DND-41 (cell line): ENCODE measurements at regions not wholly inside any gene's neighbourhood (a gene's known extent, or its start where the extent isn't known, plus 50 kb on each side); places are given as distances from the start of the nearest gene placed in this dataset.

Experiments used
- ATAC-seq: fragments of 200-7000 bp; cut with Tn5 transposase; 3 replicates; pipeline ENCODE4 v1.9.1; 2021; ENCODE audit warnings: low read depth; ENCODE audit not compliant: insufficient read depth
- DNase-seq: peaks from one replicate; pipeline ENCODE4 v3.0.0-alpha.2; 2020
- H2AFZ ChIP-seq: 2 replicates; pipeline ENCODE4 v1.6.0; 2012; ENCODE audit warnings: low read depth, low read length
- H3K27ac ChIP-seq: 2 replicates; pipeline ENCODE4 v1.5.1; 2012; ENCODE audit warnings: low read length, inconsistent platforms
- H3K27me3 ChIP-seq: fragments of 200-600 bp; sonication (generic); 2 replicates; pipeline ENCODE4 v1.6.0; 2012; ENCODE audit warnings: low read length, mild to moderate bottlenecking, inconsistent platforms; ENCODE audit not compliant: insufficient read depth, poor library complexity
- H3K36me3 ChIP-seq: 2 replicates; pipeline ENCODE4 v1.5.1; 2012; ENCODE audit warnings: low read length, inconsistent platforms; ENCODE audit not compliant: insufficient read depth
- H3K4me1 ChIP-seq: 2 replicates; pipeline ENCODE4 v1.5.1; 2012; ENCODE audit warnings: mild to moderate bottlenecking, low read length; ENCODE audit not compliant: insufficient read depth
- H3K4me2 ChIP-seq: 2 replicates; pipeline ENCODE4 v1.6.0; 2012; ENCODE audit warnings: mild to moderate bottlenecking, moderate library complexity, low read length, inconsistent platforms; ENCODE audit not compliant: insufficient read depth
- H3K4me3 ChIP-seq, 2 experiments: fragments of 200-600 bp in 1 of 2; shearing (Covaris generic) in 1 of 2; 2 replicates each; pipeline ENCODE4 v1.5.1; 2012 to 2016; ENCODE audit warnings: inconsistent platforms in 2 of 2, low read length in 2 of 2, mild to moderate bottlenecking in 2 of 2, low read depth in 1 of 2, moderate library complexity in 1 of 2
- H3K79me2 ChIP-seq: 2 replicates; pipeline ENCODE4 v1.6.0; 2012; ENCODE audit warnings: low read length, inconsistent platforms; ENCODE audit not compliant: insufficient read depth
- H3K9ac ChIP-seq: 2 replicates; pipeline ENCODE4 v1.6.0; 2012; ENCODE audit warnings: low read depth, mild to moderate bottlenecking, inconsistent platforms, low read length, moderate library complexity
- H3K9me3 ChIP-seq: 2 replicates; pipeline ENCODE4 v1.5.1; 2012; ENCODE audit warnings: low read length, moderate library complexity, mild to moderate bottlenecking, inconsistent platforms; ENCODE audit not compliant: insufficient read depth, severe bottlenecking
- H4K20me1 ChIP-seq: 2 replicates; pipeline ENCODE4 v1.6.0; 2012; ENCODE audit warnings: low read length; ENCODE audit not compliant: insufficient read depth
- CTCF ChIP-seq: IDR thresholded peaks from 2 replicates; pipeline ENCODE4 v1.5.1; 2012; ENCODE audit warnings: borderline replicate concordance, low read length, moderate library complexity, mild to moderate bottlenecking; ENCODE audit not compliant: poor library complexity, severe bottlenecking; ENCODE audit errors: extremely low read depth
- EZH2 ChIP-seq: IDR thresholded peaks from 3 replicates; pipeline ENCODE4 v1.6.1; 2012; ENCODE audit warnings: borderline replicate concordance, low read depth, mild to moderate bottlenecking, moderate library complexity, low read length, inconsistent platforms; ENCODE audit not compliant: severe bottlenecking

GRCh38 chr16:29321585-29321984 lies 84.9 kb downstream of the NPIPB11 start:
- H3K4me3 ChIP-seq = no peak overlapping the region
- H3K9ac ChIP-seq = no peak overlapping the region
- no peak overlapping the region for H3K4me2 ChIP-seq
- no peak overlapping the region for H2AFZ ChIP-seq
- no peak for DNase-seq
- H3K27me3 ChIP-seq = no peaks in the 10 kb centered on the region
- H3K4me1 ChIP-seq = no peaks in the 10 kb centered on the region
- H4K20me1 ChIP-seq = no peaks in the 10 kb centered on the region
- H3K27ac ChIP-seq = no peak overlapping the region
- no peaks in the 10 kb centered on the region for H3K9me3 ChIP-seq
- ATAC-seq = no peak
- H3K79me2 ChIP-seq = no peaks in the 10 kb centered on the region
- H3K36me3 ChIP-seq = no peaks in the 10 kb centered on the region
- no peak for TF ChIP-seq CTCF
- TF ChIP-seq EZH2 = no peak

GRCh38 chr16:29321000-29321393 lies 85.5 kb downstream of the NPIPB11 start:
- Histone ChIP-seq H4K20me1 (no peaks in the 10 kb centered on the region), H3K4me1 (no peaks in the 10 kb centered on the region), H3K27ac (no peak overlapping the region), H2AFZ (no peak overlapping the region), H3K4me2 (no peak overlapping the region), H3K36me3 (no peaks in the 10 kb centered on the region), H3K79me2 (no peaks in the 10 kb centered on the region), H3K9ac (no peak overlapping the region), H3K9me3 (no peaks in the 10 kb centered on the region), H3K4me3 (no peak overlapping the region), H3K27me3 (no peaks in the 10 kb centered on the region)
- ATAC-seq (no peak), DNase-seq (no peak)
- TF ChIP-seq CTCF = no peak
- no peak for TF ChIP-seq EZH2

- H3K36me3 ChIP-seq = no peaks in the 10 kb centered on the region
- no peak overlapping the region for H2AFZ ChIP-seq
- H3K79me2 ChIP-seq = no peaks in the 10 kb centered on the region
- H3K9me3 ChIP-seq = no peaks in the 10 kb centered on the region
- DNase-seq = no peak
- H3K27me3 ChIP-seq = no peaks in the 10 kb centered on the region
- no peak for ATAC-seq
- H3K9ac ChIP-seq = no peak overlapping the region
- H3K27ac ChIP-seq = no peak overlapping the region
- H3K4me1 ChIP-seq = no peaks in the 10 kb centered on the region
- TF ChIP-seq CTCF (no peak), EZH2 (no peak)
- no peak overlapping the region for H3K4me2 ChIP-seq
- no peak overlapping the region for H3K4me3 ChIP-seq
- no peaks in the 10 kb centered on the region for H4K20me1 ChIP-seq
These were observed 86.1 kb downstream of the NPIPB11 start for GRCh38 chr16:29320274-29320999.
